H9 (cell line): ENCODE measurements at regions not wholly inside any gene's neighbourhood (a gene's known extent, or its start where the extent isn't known, plus 50 kb on each side); places are given as distances from the start of the nearest gene placed in this dataset.
"Not testable (repeated sequence)": the region's sequence is repeated elsewhere in the genome, so short reads cannot be mapped to it uniquely, and the experiment has no call there.

ENCODE experiments used
- DNase-seq: peaks from one replicate; pipeline ENCODE4 v3.0.0-alpha.2; 2017
- H2AFZ ChIP-seq: one replicate; pipeline ENCODE4 v1.6.1; 2013; ENCODE audit warnings: mild to moderate bottlenecking, low read length, control low read depth, moderate library complexity
- H2AK5ac ChIP-seq: 2 replicates; pipeline ENCODE4 v1.6.1; 2013; ENCODE audit warnings: low read length, control low read depth, mixed read lengths; ENCODE audit not compliant: insufficient read length
- H2BK120ac ChIP-seq: one replicate; pipeline ENCODE4 v1.6.1; 2013; ENCODE audit warnings: low read depth, mild to moderate bottlenecking, low read length, control low read depth, inconsistent platforms; ENCODE audit not compliant: poor library complexity, severe bottlenecking
- H2BK12ac ChIP-seq: 2 replicates; pipeline ENCODE4 v1.6.1; 2013; ENCODE audit warnings: low read length, control low read depth, mixed read lengths, low read depth; ENCODE audit not compliant: insufficient read length
- H2BK15ac ChIP-seq: 2 replicates; pipeline ENCODE4 v1.6.1; 2013; ENCODE audit warnings: low read depth, low read length, control low read depth
- H2BK20ac ChIP-seq: one replicate; pipeline ENCODE4 v1.6.1; 2013; ENCODE audit warnings: low read depth, mild to moderate bottlenecking, low read length, control low read depth, inconsistent platforms; ENCODE audit not compliant: poor library complexity, severe bottlenecking
- H2BK5ac ChIP-seq: 2 replicates; pipeline ENCODE4 v1.6.1; 2013; ENCODE audit warnings: low read length, control low read depth, mixed read lengths; ENCODE audit not compliant: insufficient read length
- H3K14ac ChIP-seq: 2 replicates; pipeline ENCODE4 v1.6.1; 2013; ENCODE audit warnings: low read length, control low read depth; ENCODE audit not compliant: insufficient read depth
- H3K18ac ChIP-seq: 2 replicates; pipeline ENCODE4 v1.6.1; 2013; ENCODE audit warnings: low read depth, mild to moderate bottlenecking, mixed read lengths, low read length, control low read depth; ENCODE audit not compliant: insufficient read length
- H3K23ac ChIP-seq: 2 replicates; pipeline ENCODE4 v1.6.1; 2013; ENCODE audit warnings: low read length, control low read depth, mixed read lengths, low read depth; ENCODE audit not compliant: insufficient read length
- H3K23me2 ChIP-seq: 2 replicates; pipeline ENCODE4 v1.6.1; 2013; ENCODE audit warnings: low read depth, mild to moderate bottlenecking, mixed read lengths, low read length, control low read depth; ENCODE audit not compliant: insufficient read length, poor library complexity, severe bottlenecking
- H3K27ac ChIP-seq: 2 replicates; pipeline ENCODE4 v1.5.1; 2013; ENCODE audit warnings: low read length, control low read depth, mixed read lengths, low read depth; ENCODE audit not compliant: insufficient read length
- H3K27me3 ChIP-seq: 2 replicates; pipeline ENCODE4 v1.6.1; 2013; ENCODE audit warnings: low read length, control low read depth, inconsistent platforms; ENCODE audit not compliant: insufficient read depth
- H3K4ac ChIP-seq: 2 replicates; pipeline ENCODE4 v1.6.1; 2013; ENCODE audit warnings: low read depth, mild to moderate bottlenecking, control low read depth, inconsistent platforms, low read length, moderate library complexity
- H3K4me1 ChIP-seq: 2 replicates; pipeline ENCODE4 v1.6.1; 2013; ENCODE audit warnings: low read length, control low read depth, inconsistent platforms; ENCODE audit not compliant: insufficient read depth
- H3K4me2 ChIP-seq: 2 replicates; pipeline ENCODE4 v1.6.1; 2013; ENCODE audit warnings: low read length, control low read depth, mixed read lengths; ENCODE audit not compliant: insufficient read length, insufficient read depth
- H3K56ac ChIP-seq: 2 replicates; pipeline ENCODE4 v1.6.1; 2013; ENCODE audit warnings: low read depth, mild to moderate bottlenecking, mixed read lengths, low read length, control low read depth; ENCODE audit not compliant: insufficient read length
- H3K79me1 ChIP-seq: 2 replicates; pipeline ENCODE4 v1.6.1; 2013; ENCODE audit warnings: low read depth, mild to moderate bottlenecking, moderate library complexity, low read length, control low read depth, inconsistent platforms; ENCODE audit not compliant: insufficient read depth, poor library complexity, severe bottlenecking
- H3K79me2 ChIP-seq: 2 replicates; pipeline ENCODE4 v1.6.1; 2013; ENCODE audit warnings: low read length, control low read depth, inconsistent platforms; ENCODE audit not compliant: insufficient read depth
- H3K9ac ChIP-seq: 2 replicates; pipeline ENCODE4 v1.6.1; 2013; ENCODE audit warnings: low read length, control low read depth, mixed read lengths; ENCODE audit not compliant: insufficient read length; ENCODE audit errors: extremely low read depth
- H3K9me3 ChIP-seq: one replicate; pipeline ENCODE4 v1.6.1; 2013; ENCODE audit warnings: low read depth, low read length, inconsistent platforms; ENCODE audit not compliant: control insufficient read depth
- H3T11ph ChIP-seq: one replicate; pipeline ENCODE4 v1.6.1; 2013; ENCODE audit warnings: mild to moderate bottlenecking, low read length, control low read depth, inconsistent platforms
- H4K20me1 ChIP-seq: one replicate; pipeline ENCODE4 v1.6.1; 2013; ENCODE audit not compliant: control insufficient read depth, insufficient read length, insufficient read depth
- H4K5ac ChIP-seq: 2 replicates; pipeline ENCODE4 v1.6.1; 2013; ENCODE audit warnings: low read depth, mild to moderate bottlenecking, mixed read lengths, low read length, control low read depth; ENCODE audit not compliant: insufficient read length
- H4K8ac ChIP-seq: replicated peaks from 2 replicates; pipeline ENCODE4 v1.6.1; 2013; ENCODE audit warnings: low read length, control low read depth, mixed read lengths, low read depth; ENCODE audit not compliant: insufficient read length
- H4K91ac ChIP-seq: 2 replicates; pipeline ENCODE4 v1.6.1; 2013; ENCODE audit warnings: low read depth, mild to moderate bottlenecking, moderate library complexity, mixed read lengths, low read length, control low read depth; ENCODE audit not compliant: insufficient read length
- H3K27ac Mint-ChIP-seq, 3 experiments: 2 replicates in 2 of 3; 3 replicates in 1 of 3; pipeline ENCODE4 v1.8.0; 2020 to 2021; ENCODE audit warnings: mixed read lengths in 3 of 3, mild to moderate bottlenecking in 1 of 3, moderate library complexity in 1 of 3
- H3K27me3 Mint-ChIP-seq: 2 replicates; pipeline ENCODE4 v1.8.0; 2021; ENCODE audit warnings: low read depth, mild to moderate bottlenecking, moderate library complexity, mixed read lengths
- H3K36me3 Mint-ChIP-seq, 3 experiments: 2 replicates in 2 of 3; 3 replicates in 1 of 3; pipeline ENCODE4 v1.8.0; 2020 to 2021; ENCODE audit warnings: low read depth in 3 of 3, mixed read lengths in 3 of 3; ENCODE audit not compliant: insufficient read depth in 1 of 3
- H3K4me1 Mint-ChIP-seq, 2 experiments: 2 replicates each; pipeline ENCODE4 v1.8.0; 2020; ENCODE audit warnings: mixed read lengths in 2 of 2
- H3K4me3 Mint-ChIP-seq, 2 experiments: 2 replicates in 1 of 2; 3 replicates in 1 of 2; pipeline ENCODE4 v1.8.0; 2020 to 2021; ENCODE audit warnings: mild to moderate bottlenecking in 2 of 2, mixed read lengths in 2 of 2, moderate library complexity in 1 of 2
- H3K9me3 Mint-ChIP-seq, 2 experiments: 2 replicates in 1 of 2; 3 replicates in 1 of 2; pipeline ENCODE4 v1.8.0; 2020; ENCODE audit warnings: mild to moderate bottlenecking in 2 of 2, mixed read lengths in 2 of 2, moderate library complexity in 1 of 2
- WGBS: extraction: QIAGEN DNeasy Blood & Tissue Kit; methylation state at CpG from one replicate; pipeline ENCODE4 v1.1.7; 2013; ENCODE audit warnings: missing lambda C conversion rate, low lambda C conversion rate, mixed read lengths; ENCODE audit not compliant: insufficient read length; ENCODE audit errors: extremely low coverage; 5-methylcytosine and 5-hydroxymethylcytosine counted together

DNA sequence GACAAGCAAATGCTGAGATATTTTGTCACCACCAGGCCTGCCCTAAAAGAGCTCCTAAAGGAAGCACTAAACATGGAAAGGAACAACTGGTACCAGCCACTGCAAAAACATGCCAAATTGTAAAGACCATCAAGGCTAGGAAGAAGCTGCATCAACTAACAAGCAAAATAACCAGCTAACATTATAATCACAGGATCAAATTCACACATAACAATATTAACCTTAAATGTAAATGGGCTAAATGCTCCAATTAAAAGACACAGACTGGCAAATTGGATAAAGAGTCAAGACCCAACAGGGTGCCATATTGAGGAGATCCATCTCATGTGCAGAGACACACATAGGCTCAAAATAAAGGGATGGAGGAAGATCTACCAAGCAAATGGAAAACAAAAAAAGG, 63.1 kb upstream of the LHFPL2 start:
- H3K23me2 ChIP-seq, H2BK5ac ChIP-seq, H4K20me1 ChIP-seq, H2BK15ac ChIP-seq, H3K4me1 Mint-ChIP-seq, H3K4ac ChIP-seq, H3T11ph ChIP-seq, H4K8ac ChIP-seq, H3K23ac ChIP-seq, H3K56ac ChIP-seq, H3K79me2 ChIP-seq, H3K14ac ChIP-seq, H3K27ac Mint-ChIP-seq, H2BK20ac ChIP-seq, DNase-seq, H3K4me3 Mint-ChIP-seq, H3K79me1 ChIP-seq, H2AK5ac ChIP-seq, H3K27me3 ChIP-seq, H3K9me3 ChIP-seq, H2BK120ac ChIP-seq, H2BK12ac ChIP-seq, H3K18ac ChIP-seq, H2AFZ ChIP-seq, H3K27ac ChIP-seq, H3K4me2 ChIP-seq, H4K5ac ChIP-seq, H3K9ac ChIP-seq, H3K4me1 ChIP-seq, H4K91ac ChIP-seq, H3K27me3 Mint-ChIP-seq: not testable (repeated sequence)
- Mint-ChIP-seq H3K9me3 (peaks cover 18 to 27% of the 10 kb centered on the region in 2 experiments), H3K36me3 (peaks cover 4 to 19% (median 12%) of the 10 kb centered on the region in 3 experiments; a peak in 6 of 7 replicates)

DNA sequence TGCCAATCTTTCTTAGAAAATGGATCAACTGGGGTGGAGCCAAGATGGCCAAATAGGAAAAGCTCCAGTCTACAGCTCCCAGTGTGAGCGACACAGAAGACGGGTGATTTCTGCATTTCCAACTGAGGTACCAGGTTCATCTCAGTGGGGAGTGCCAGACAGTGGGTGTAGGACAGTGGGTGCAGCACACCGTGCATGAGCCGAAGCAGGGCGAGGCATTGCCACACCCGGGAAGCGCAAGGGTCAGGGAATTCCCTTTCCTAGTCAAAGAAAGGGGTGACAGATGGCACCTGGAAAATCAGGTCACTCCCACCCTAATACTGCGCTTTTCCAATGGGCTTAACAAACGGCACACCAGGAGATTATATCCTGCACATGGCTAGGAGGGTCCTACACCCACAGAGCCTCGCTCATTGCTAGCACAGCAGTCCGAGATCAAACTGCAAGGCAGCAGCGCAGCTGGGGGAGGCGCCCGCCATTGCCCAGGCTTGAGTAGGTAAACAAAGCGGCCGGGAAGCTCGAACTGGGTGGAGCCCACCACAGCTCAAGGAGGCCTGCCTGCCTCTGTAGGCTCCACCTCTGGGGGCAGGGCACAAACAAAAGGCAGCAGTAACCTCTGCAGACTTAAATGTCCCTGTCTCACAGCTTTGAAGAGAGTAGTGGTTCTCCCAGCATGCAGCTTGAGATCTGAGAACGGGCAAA, 61.3 kb upstream of the LHFPL2 start:
- not testable (repeated sequence) for H3K27ac Mint-ChIP-seq
- WGBS, result no CpG with 5 or more reads among the region's 18 CpGs

More for the DNA sequence above, 61.3 kb upstream of the LHFPL2 start:
- not testable (repeated sequence) for H3K23ac ChIP-seq, H3K27ac ChIP-seq, H3K79me2 ChIP-seq, H3K23me2 ChIP-seq, H4K8ac ChIP-seq, H3K18ac ChIP-seq, H3K14ac ChIP-seq, H3K79me1 ChIP-seq, H2BK5ac ChIP-seq, H4K91ac ChIP-seq, H2BK20ac ChIP-seq, H3K27me3 Mint-ChIP-seq, H2BK12ac ChIP-seq, H4K20me1 ChIP-seq, H3K4me1 Mint-ChIP-seq, DNase-seq, H4K5ac ChIP-seq, H3K9ac ChIP-seq, H3K4me2 ChIP-seq, H3K27me3 ChIP-seq, H3K4me1 ChIP-seq, H3K4me3 Mint-ChIP-seq, H3K9me3 ChIP-seq, H3K56ac ChIP-seq, H3T11ph ChIP-seq, H2AFZ ChIP-seq, H2AK5ac ChIP-seq, H2BK120ac ChIP-seq, H2BK15ac ChIP-seq, H3K4ac ChIP-seq
- peaks cover 18 to 27% of the 10 kb centered on the region in 2 experiments for H3K9me3 Mint-ChIP-seq
- peaks cover 4 to 19% (median 12%) of the 10 kb centered on the region in 3 experiments; a peak in 6 of 7 replicates for H3K36me3 Mint-ChIP-seq
